ENCODE measurements at regions not wholly inside any gene's neighbourhood (a gene's known extent, or its start where the extent isn't known, plus 50 kb on each side); places are given as distances from the start of the nearest gene placed in this dataset.

DNA sequence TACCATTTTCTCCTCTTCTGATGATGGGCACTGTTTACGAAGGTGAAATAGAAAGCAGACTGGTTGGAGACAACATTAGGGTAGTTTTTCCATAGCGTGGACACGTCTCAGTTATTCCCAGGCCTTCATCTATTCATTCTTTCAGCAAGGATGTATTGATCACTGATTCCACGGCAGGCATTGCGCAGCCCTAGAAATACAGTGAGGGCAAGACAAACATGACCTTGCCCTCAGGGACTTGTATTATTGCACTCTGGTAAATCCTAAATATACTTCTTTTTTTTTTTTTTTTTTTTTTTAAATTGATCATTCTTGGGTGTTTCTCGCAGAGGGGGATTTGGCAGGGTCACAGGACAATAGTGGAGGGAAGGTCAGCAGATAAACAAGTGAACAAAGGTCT, 167.3 kb upstream of the SPRED2 start (continued):
- TF ChIP-seq TAF7 (optimal IDR thresholded peaks at IDR 0.05; ENCODE audit: borderline replicate concordance, low read depth, low read length), result no peak

DNA sequence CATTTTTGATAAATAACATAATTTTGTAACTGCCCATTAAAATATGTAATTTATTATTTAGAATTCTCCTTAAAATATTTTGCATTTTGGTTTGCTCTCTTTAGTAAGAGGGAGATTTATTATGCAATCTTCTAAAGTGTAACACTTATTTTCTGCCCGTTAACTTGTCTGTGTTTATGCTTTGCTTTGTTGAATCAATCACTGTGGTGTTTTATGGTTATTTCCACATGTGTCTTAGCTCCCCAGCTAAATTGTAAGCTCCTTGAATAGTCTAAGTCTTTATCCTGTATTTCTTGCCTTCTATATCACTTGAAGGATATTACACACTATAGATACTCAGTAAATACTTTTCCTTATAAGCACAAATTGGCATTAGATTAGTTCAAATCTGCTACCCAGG, 166.6 kb upstream of the SPRED2 start:
- 95% methylated on average over 1 of the region's 1 CpG; no CpG with 5 or more reads in 1 of the 2 experiments for WGBS, 2 experiments (ENCODE audit: extremely low coverage in 1 of 2, insufficient coverage in 1 of 2, insufficient read length in 1 of 2, insufficient replicate concordance in 2 of 2, low coverage in 1 of 2, low lambda C conversion rate in 2 of 2, missing lambda C conversion rate in 1 of 2)
- Histone ChIP-seq H4K91ac (replicated peaks; ENCODE audit: insufficient read length, low read length) (no peak overlapping the region), H3K9me3 (ENCODE audit: insufficient read depth in 2 of 2, low read depth in 1 of 2, low read length in 1 of 2) (peaks cover 0 to 7% of the 10 kb centered on the region in 2 experiments; a peak in 1 of 4 replicates), H2BK120ac (replicated peaks; ENCODE audit: low read depth, low read length) (no peak overlapping the region), H3K4me2 (ENCODE audit: insufficient read depth in 1 of 2, low read depth in 2 of 2, low read length in 2 of 2) (no peak overlapping the region), H3K56ac (replicated peaks; ENCODE audit: insufficient read length, low read depth, low read length) (no peak overlapping the region), H3K23me2 (ENCODE audit: low read depth, low read length) (no peaks in the 10 kb centered on the region), H3K79me1 (ENCODE audit: low read depth, low read length) (no peaks in the 10 kb centered on the region), H3K18ac (ENCODE audit: extremely low read depth, low read length) (no peak overlapping the region), H4K8ac (ENCODE audit: extremely low read depth, insufficient read depth, low read length) (no peak overlapping the region), H3K4ac (replicated peaks; ENCODE audit: insufficient read length, low read depth, low read length) (no peak overlapping the region), H3K79me2 (ENCODE audit: control insufficient read depth in 1 of 2, insufficient read depth in 2 of 2, low read length in 2 of 2) (no peaks in the 10 kb centered on the region), H2BK20ac (ENCODE audit: low read length) (no peak overlapping the region), H2AK5ac (ENCODE audit: low read depth, low read length) (no peak overlapping the region), H3K27ac (ENCODE audit: low read depth, low read length) (no peak overlapping the region), H3K4me1 (replicated peaks in 1 of 4; ENCODE audit: control insufficient read depth in 3 of 4, insufficient read depth in 4 of 4, low read length in 3 of 4) (no peaks in the 10 kb centered on the region), H3K9ac (replicated peaks in 1 of 4; ENCODE audit: extremely low read depth in 1 of 4, low read depth in 3 of 4, low read length in 3 of 4) (no peak overlapping the region), H2BK12ac (ENCODE audit: low read depth, low read length) (no peak overlapping the region), H3K4me3 (ENCODE audit: extremely low read depth in 1 of 4, insufficient read depth in 2 of 4, low read depth in 3 of 4, low read length in 4 of 4) (no peak overlapping the region), H3K27me3 (replicated peaks in 1 of 4; ENCODE audit: control insufficient read depth in 3 of 4, extremely low read depth in 1 of 4, insufficient read depth in 3 of 4, low read length in 3 of 4) (no peaks in the 10 kb centered on the region), H2BK5ac (ENCODE audit: low read depth, low read length) (no peak overlapping the region), H4K5ac (ENCODE audit: insufficient read length, low read depth, low read length) (no peak overlapping the region), H3K14ac (ENCODE audit: insufficient read length) (no peak overlapping the region), H3K36me3 (ENCODE audit: control insufficient read depth in 2 of 4, insufficient read depth in 4 of 4, low read length in 3 of 4) (no peaks in the 10 kb centered on the region), H3K23ac (ENCODE audit: insufficient read length) (no peak overlapping the region), H4K20me1 (replicated peaks in 1 of 2; ENCODE audit: control insufficient read depth in 1 of 2, insufficient read depth in 2 of 2, low read length in 2 of 2) (no peaks in the 10 kb centered on the region), H2AFZ (ENCODE audit: low read length) (no peak overlapping the region), H2BK15ac (ENCODE audit: low read length) (no peak overlapping the region)
- FAIRE-seq, result no peak
- ChIA-PET POLR2A (ENCODE audit: partially characterized antibody) (no interaction called here), CTCF (ENCODE audit: partially characterized antibody) (no interaction called here)
- DNase-seq (ENCODE audit: low read depth in 1 of 2, low spot score in 2 of 2), result no peak
- TF ChIP-seq MAFK (IDR thresholded peaks at IDR 0.05; ENCODE audit: low read depth, low read length) (no peak), NANOG (IDR thresholded peaks at IDR 0.05; ENCODE audit: insufficient read depth, low read depth, low read length, poor library complexity, severe bottlenecking) (no peak), ZNF274 (IDR thresholded peaks at IDR 0.05; ENCODE audit: borderline replicate concordance, extremely low read depth, low read length) (no peak), SRF (IDR thresholded peaks at IDR 0.05; ENCODE audit: low read depth, low read length) (no peak), TBP (IDR thresholded peaks at IDR 0.05; ENCODE audit: low read depth, low read length) (no peak), BCL11A (IDR thresholded peaks at IDR 0.05; ENCODE audit: low read depth in 2 of 2, low read length in 2 of 2) (no peak), USF2 (IDR thresholded peaks at IDR 0.05; ENCODE audit: low read length) (no peak), CHD2 (IDR thresholded peaks at IDR 0.05; ENCODE audit: low read length) (no peak), TCF12 (IDR thresholded peaks at IDR 0.05; ENCODE audit: low read depth, low read length) (no peak)
- TF ChIP-seq, protein P1, sequence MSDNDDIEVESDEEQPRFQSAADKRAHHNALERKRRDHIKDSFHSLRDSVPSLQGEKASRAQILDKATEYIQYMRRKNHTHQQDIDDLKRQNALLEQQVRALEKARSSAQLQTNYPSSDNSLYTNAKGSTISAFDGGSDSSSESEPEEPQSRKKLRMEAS (IDR thresholded peaks at IDR 0.05), result no peak
